ENCODE measurements at regions not wholly inside any gene's neighbourhood (a gene's known extent, or its start where the extent isn't known, plus 50 kb on each side); places are given as distances from the start of the nearest gene placed in this dataset.
A peak's percentile ranks its signal among the peaks of the same experiment; 100 is the strongest.
"Not testable (repeated sequence)": the region's sequence is repeated elsewhere in the genome, so short reads cannot be mapped to it uniquely, and the experiment has no call there.

GRCh38 chr16:46428108-46429061 lies 192.8 kb downstream of the SHCBP1 start:
- H3K27ac ChIP-seq, result no peak overlapping the region
- H3K9me3 ChIP-seq, result peaks cover 0 to 20% (median 9%) of the 10 kb centered on the region in 4 donors
- no peak for TF ChIP-seq POLR2AphosphoS5 (IDR thresholded peaks at IDR 0.05)
- no peak for TF ChIP-seq EP300 (IDR thresholded peaks at IDR 0.05)
- TF ChIP-seq CTCF (IDR thresholded peaks at IDR 0.05), result no peak
- TF ChIP-seq POLR2A (IDR thresholded peaks at IDR 0.05), result no peak
- 26 to 29% methylated on average over 81 of the region's 81 CpGs for WGBS, 2 donors
- no peak overlapping the region for H3K4me3 ChIP-seq
- no peaks in the 10 kb centered on the region for H3K36me3 ChIP-seq
- H3K4me1 ChIP-seq, result no peaks in the 10 kb centered on the region
- ATAC-seq (ENCODE audit: low FRiP score in 2 of 2), result no peak
- H3K27me3 ChIP-seq, result peaks cover 0 to 17% (median 0%) of the 10 kb centered on the region in 4 donors
- DNase-seq, result peak in 1 of 2 donors; percentile 64

GRCh38 chr16:46427340-46428107 lies 193.7 kb downstream of the SHCBP1 start:
- TF ChIP-seq POLR2AphosphoS5 (IDR thresholded peaks at IDR 0.05) (no peak), POLR2A (IDR thresholded peaks at IDR 0.05) (no peak), CTCF (IDR thresholded peaks at IDR 0.05) (no peak), EP300 (IDR thresholded peaks at IDR 0.05) (no peak)
- H3K4me3 ChIP-seq, result no peak overlapping the region
- WGBS, 2 donors, result 39 to 45% methylated on average over 48 of the region's 48 CpGs
- DNase-seq (peak in 1 of 2 donors; percentile 37), ATAC-seq (ENCODE audit: low FRiP score in 2 of 2) (no peak)
- H3K27ac ChIP-seq, result no peak overlapping the region
- no peaks in the 10 kb centered on the region for H3K4me1 ChIP-seq
- no peaks in the 10 kb centered on the region for H3K36me3 ChIP-seq
- H3K9me3 ChIP-seq, result peaks cover 0 to 20% (median 9%) of the 10 kb centered on the region in 4 donors
- peaks cover 0 to 17% (median 0%) of the 10 kb centered on the region in 4 donors for H3K27me3 ChIP-seq

GRCh38 chr16:46426336-46426735 lies 194.8 kb downstream of the SHCBP1 start:
- Histone ChIP-seq H3K27ac (no peak overlapping the region), H3K27me3 (peaks cover 0 to 17% (median 0%) of the 10 kb centered on the region in 4 donors), H3K36me3 (no peaks in the 10 kb centered on the region), H3K9me3 (peaks cover 0 to 20% (median 9%) of the 10 kb centered on the region in 4 donors), H3K4me3 (no peak overlapping the region), H3K4me1 (no peaks in the 10 kb centered on the region)
- 69 to 79% methylated on average over 1 of the region's 1 CpG for WGBS, 2 donors
- no peak for TF ChIP-seq POLR2A (IDR thresholded peaks at IDR 0.05)
- TF ChIP-seq CTCF (IDR thresholded peaks at IDR 0.05), result no peak
- no peak for TF ChIP-seq POLR2AphosphoS5 (IDR thresholded peaks at IDR 0.05)
- no peak for TF ChIP-seq EP300 (IDR thresholded peaks at IDR 0.05)
- no peak for DNase-seq
- ATAC-seq (ENCODE audit: low FRiP score in 2 of 2), result no peak

GRCh38 chr16:46404028-46404427 lies 217.2 kb downstream of the SHCBP1 start:
- Histone ChIP-seq H3K4me1 (no peaks in the 10 kb centered on the region), H3K36me3 (no peaks in the 10 kb centered on the region), H3K27me3 (no peaks in the 10 kb centered on the region), H3K27ac (no peak overlapping the region), H3K9me3 (peaks cover 0 to 26% (median 9%) of the 10 kb centered on the region in 4 donors), H3K4me3 (no peak overlapping the region)
- no peak for TF ChIP-seq POLR2AphosphoS5 (IDR thresholded peaks at IDR 0.05)
- no peak for TF ChIP-seq POLR2A (IDR thresholded peaks at IDR 0.05)
- TF ChIP-seq CTCF (IDR thresholded peaks at IDR 0.05), result no peak
- TF ChIP-seq EP300 (IDR thresholded peaks at IDR 0.05), result no peak
- WGBS, 2 donors, result 75 to 80% methylated on average over 16 of the region's 16 CpGs
- ATAC-seq (ENCODE audit: low FRiP score in 2 of 2) (no peak), DNase-seq (no peak)

GRCh38 chr16:46398559-46398958 lies 222.6 kb downstream of the SHCBP1 start:
- H3K27ac ChIP-seq; H3K4me3 ChIP-seq; H3K36me3 ChIP-seq; ATAC-seq (ENCODE audit: low FRiP score in 2 of 2); H3K9me3 ChIP-seq; H3K4me1 ChIP-seq; H3K27me3 ChIP-seq; DNase-seq: not testable (repeated sequence)
- WGBS, 2 donors, result 74 to 79% methylated on average over 18 of the region's 18 CpGs

GRCh38 chr16:46396883-46397270 lies 224.3 kb downstream of the SHCBP1 start:
- ATAC-seq (ENCODE audit: low FRiP score in 2 of 2); H3K36me3 ChIP-seq; H3K4me1 ChIP-seq; H3K9me3 ChIP-seq; DNase-seq; H3K4me3 ChIP-seq; H3K27ac ChIP-seq; H3K27me3 ChIP-seq: not testable (repeated sequence)
- 65 to 71% methylated on average over 18 of the region's 18 CpGs for WGBS, 2 donors

GRCh38 chr16:46396131-46396882 lies 224.9 kb downstream of the SHCBP1 start:
- H3K4me3 ChIP-seq; H3K27ac ChIP-seq; H3K4me1 ChIP-seq; DNase-seq; ATAC-seq (ENCODE audit: low FRiP score in 2 of 2); H3K9me3 ChIP-seq; H3K27me3 ChIP-seq; H3K36me3 ChIP-seq: not testable (repeated sequence)
- 72 to 77% methylated on average over 31 of the region's 31 CpGs for WGBS, 2 donors

Data from upper lobe of left lung (tissue), 6 donors.